ENCODE measurements at regions not wholly inside any gene's neighbourhood (a gene's known extent, or its start where the extent isn't known, plus 50 kb on each side); places are given as distances from the start of the nearest gene placed in this dataset.

- peaks cover 26% of the 10 kb centered on the region for H3K4me1 Mint-ChIP-seq
- no peaks in the 10 kb centered on the region for H3K27me3 Mint-ChIP-seq (ENCODE audit: low read depth)
- no peaks in the 10 kb centered on the region for H3K36me3 Mint-ChIP-seq (ENCODE audit: low read depth)
- H3K27ac Mint-ChIP-seq = peak overlapping the region in 2 of 3 experiments; percentile 7 to 32
- TF ChIP-seq CTCF (IDR thresholded peaks at IDR 0.05; ENCODE audit: unreplicated experiment in 3 of 3) = no peak
- H3K4me3 Mint-ChIP-seq = no peak overlapping the region
- H3K9me3 Mint-ChIP-seq = no peaks in the 10 kb centered on the region
These were observed 440.9 kb upstream of the LRRC7 start for GRCh38 chr1:69126796-69127195.

GRCh38 chr1:69128204-69128603 lies 439.5 kb upstream of the LRRC7 start:
- Mint-ChIP-seq H3K36me3 (ENCODE audit: low read depth) (no peaks in the 10 kb centered on the region), H3K4me1 (peaks cover 26% of the 10 kb centered on the region), H3K4me3 (no peak overlapping the region)

GRCh38 chr1:69129538-69129937 lies 438.2 kb upstream of the LRRC7 start:
- H3K9me3 Mint-ChIP-seq = no peaks in the 10 kb centered on the region
- H3K27me3 Mint-ChIP-seq (ENCODE audit: low read depth) = no peaks in the 10 kb centered on the region
- no peak for TF ChIP-seq CTCF (IDR thresholded peaks at IDR 0.05; ENCODE audit: unreplicated experiment in 3 of 3)
- H3K4me3 Mint-ChIP-seq = no peak overlapping the region
- H3K27ac Mint-ChIP-seq = no peak overlapping the region
- H3K4me1 Mint-ChIP-seq = peaks cover 26% of the 10 kb centered on the region
- no peaks in the 10 kb centered on the region for H3K36me3 Mint-ChIP-seq (ENCODE audit: low read depth)

More at GRCh38 chr1:69128204-69128603, 439.5 kb upstream of the LRRC7 start:
- Mint-ChIP-seq H3K9me3 (no peaks in the 10 kb centered on the region), H3K27me3 (ENCODE audit: low read depth) (no peaks in the 10 kb centered on the region), H3K27ac (peak overlapping the region in 2 of 3 experiments; percentile 50)
- TF ChIP-seq CTCF (IDR thresholded peaks at IDR 0.05; ENCODE audit: unreplicated experiment in 3 of 3) = no peak

GRCh38 chr1:69138172-69138571 lies 429.6 kb upstream of the LRRC7 start:
- H3K4me1 Mint-ChIP-seq = no peaks in the 10 kb centered on the region
- H3K4me3 Mint-ChIP-seq = no peak overlapping the region
- no peak overlapping the region for H3K27ac Mint-ChIP-seq
- H3K27me3 Mint-ChIP-seq (ENCODE audit: low read depth) = peaks cover 3% of the 10 kb centered on the region
- peaks cover 14% of the 10 kb centered on the region for H3K9me3 Mint-ChIP-seq
- TF ChIP-seq CTCF (IDR thresholded peaks at IDR 0.05; ENCODE audit: unreplicated experiment in 3 of 3) = no peak
- H3K36me3 Mint-ChIP-seq (ENCODE audit: low read depth) = no peaks in the 10 kb centered on the region

- peaks cover 14% of the 10 kb centered on the region for H3K9me3 Mint-ChIP-seq
- H3K4me3 Mint-ChIP-seq = no peak overlapping the region
- H3K36me3 Mint-ChIP-seq (ENCODE audit: low read depth) = no peaks in the 10 kb centered on the region
- H3K4me1 Mint-ChIP-seq = no peaks in the 10 kb centered on the region
- H3K27ac Mint-ChIP-seq = no peak overlapping the region
- no peak for TF ChIP-seq CTCF (IDR thresholded peaks at IDR 0.05; ENCODE audit: unreplicated experiment in 3 of 3)
- peaks cover 3% of the 10 kb centered on the region for H3K27me3 Mint-ChIP-seq (ENCODE audit: low read depth)
These were observed 428.7 kb upstream of the LRRC7 start for GRCh38 chr1:69139007-69139406.

- H3K36me3 Mint-ChIP-seq (ENCODE audit: low read depth) = no peaks in the 10 kb centered on the region
- no peaks in the 10 kb centered on the region for H3K9me3 Mint-ChIP-seq
- H3K4me1 Mint-ChIP-seq = no peaks in the 10 kb centered on the region
- no peaks in the 10 kb centered on the region for H3K27me3 Mint-ChIP-seq (ENCODE audit: low read depth)
- H3K4me3 Mint-ChIP-seq = no peak overlapping the region
- TF ChIP-seq CTCF (IDR thresholded peaks at IDR 0.05; ENCODE audit: unreplicated experiment in 3 of 3) = no peak
- no peak overlapping the region for H3K27ac Mint-ChIP-seq
These were observed 421.4 kb upstream of the LRRC7 start for GRCh38 chr1:69146303-69146702.

Measured in nephron (organoid).